ENCODE measurements at regions not wholly inside any gene's neighbourhood (a gene's known extent, or its start where the extent isn't known, plus 50 kb on each side); places are given as distances from the start of the nearest gene placed in this dataset.
"Not testable (repeated sequence)": the region's sequence is repeated elsewhere in the genome, so short reads cannot be mapped to it uniquely, and the experiment has no call there.

DNA sequence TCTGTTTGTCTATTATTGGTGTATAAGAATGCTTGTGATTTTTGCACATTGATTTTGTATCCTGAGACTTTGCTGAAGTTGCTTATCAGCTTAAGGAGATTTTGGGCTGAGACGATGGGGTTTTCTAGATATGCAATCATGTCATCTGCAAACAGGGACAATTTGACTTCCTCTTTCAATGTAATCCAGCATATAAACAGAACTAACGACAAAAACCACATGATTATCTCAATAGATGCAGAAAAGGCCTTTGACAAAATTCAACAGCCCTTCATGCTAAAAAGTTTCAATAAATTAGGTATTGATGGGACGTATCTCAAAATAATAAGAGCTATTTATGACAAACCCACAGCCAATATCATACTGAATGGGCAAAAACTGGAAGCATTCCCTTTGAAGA, 399.0 kb upstream of the MAN1A1 start:
- TF ChIP-seq, protein P1, sequence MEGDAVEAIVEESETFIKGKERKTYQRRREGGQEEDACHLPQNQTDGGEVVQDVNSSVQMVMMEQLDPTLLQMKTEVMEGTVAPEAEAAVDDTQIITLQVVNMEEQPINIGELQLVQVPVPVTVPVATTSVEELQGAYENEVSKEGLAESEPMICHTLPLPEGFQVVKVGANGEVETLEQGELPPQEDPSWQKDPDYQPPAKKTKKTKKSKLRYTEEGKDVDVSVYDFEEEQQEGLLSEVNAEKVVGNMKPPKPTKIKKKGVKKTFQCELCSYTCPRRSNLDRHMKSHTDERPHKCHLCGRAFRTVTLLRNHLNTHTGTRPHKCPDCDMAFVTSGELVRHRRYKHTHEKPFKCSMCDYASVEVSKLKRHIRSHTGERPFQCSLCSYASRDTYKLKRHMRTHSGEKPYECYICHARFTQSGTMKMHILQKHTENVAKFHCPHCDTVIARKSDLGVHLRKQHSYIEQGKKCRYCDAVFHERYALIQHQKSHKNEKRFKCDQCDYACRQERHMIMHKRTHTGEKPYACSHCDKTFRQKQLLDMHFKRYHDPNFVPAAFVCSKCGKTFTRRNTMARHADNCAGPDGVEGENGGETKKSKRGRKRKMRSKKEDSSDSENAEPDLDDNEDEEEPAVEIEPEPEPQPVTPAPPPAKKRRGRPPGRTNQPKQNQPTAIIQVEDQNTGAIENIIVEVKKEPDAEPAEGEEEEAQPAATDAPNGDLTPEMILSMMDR (IDR thresholded peaks at IDR 0.05): not testable (repeated sequence)
- not testable (repeated sequence) for TF ChIP-seq EP300, POLR2A (IDR thresholded peaks at IDR 0.05)

All from tibial nerve (tissue), 4 donors.